Fibroblast of lung (primary cell): ENCODE measurements at regions not wholly inside any gene's neighbourhood (a gene's known extent, or its start where the extent isn't known, plus 50 kb on each side); places are given as distances from the start of the nearest gene placed in this dataset.

ENCODE experiments used
- DNase-seq, 2 donors: peaks; one replicate each; pipeline versions ENCODE4 v3.0.0 to v3.0.0-alpha.2; 2010; ENCODE audit warnings: low read depth in 2 of 2
- H2AFZ ChIP-seq: 2 replicates; pipeline ENCODE4 v1.5.1; 2012; ENCODE audit warnings: low read length, control low read depth, inconsistent platforms
- H3K27ac ChIP-seq: 2 replicates; pipeline ENCODE4 v1.5.1; 2011; ENCODE audit warnings: low read length, control low read depth; ENCODE audit not compliant: insufficient read depth
- H3K27me3 ChIP-seq: 2 replicates; pipeline ENCODE4 v1.5.1; 2011; ENCODE audit warnings: mild to moderate bottlenecking, low read length; ENCODE audit not compliant: control insufficient read depth, insufficient read depth
- H3K36me3 ChIP-seq: 2 replicates; pipeline ENCODE4 v1.5.1; 2011; ENCODE audit warnings: low read length; ENCODE audit not compliant: control insufficient read depth, insufficient read depth
- H3K4me1 ChIP-seq: 2 replicates; pipeline ENCODE4 v1.5.1; 2011; ENCODE audit warnings: low read length; ENCODE audit not compliant: control insufficient read depth, insufficient read depth; ENCODE audit errors: extremely low read depth
- H3K4me2 ChIP-seq: 2 replicates; pipeline ENCODE4 v1.5.1; 2011; ENCODE audit warnings: low read length, control low read depth; ENCODE audit not compliant: insufficient read depth; ENCODE audit errors: extremely low read depth
- H3K4me3 ChIP-seq, 4 experiments: fragments of 200-600 bp in 1 of 4; sonication (generic) in 1 of 4; replicated peaks in 1 of 4; 2 replicates each; pipeline ENCODE4 v1.5.1; 2011 to 2016; ENCODE audit warnings: low read length in 4 of 4, low read depth in 3 of 4, mild to moderate bottlenecking in 3 of 4, control low read depth in 2 of 4, inconsistent platforms in 1 of 4, mixed read lengths in 1 of 4; ENCODE audit not compliant: insufficient read depth in 1 of 4; ENCODE audit errors: control extremely low read depth in 1 of 4
- H3K79me2 ChIP-seq: 2 replicates; pipeline ENCODE4 v1.5.1; 2012; ENCODE audit warnings: mild to moderate bottlenecking, low read length, inconsistent platforms; ENCODE audit not compliant: control insufficient read depth, insufficient read depth
- H3K9ac ChIP-seq: 2 replicates; pipeline ENCODE4 v1.5.1; 2011; ENCODE audit warnings: mild to moderate bottlenecking, low read length, control low read depth; ENCODE audit not compliant: insufficient read depth
- H3K9me3 ChIP-seq: 2 replicates; pipeline ENCODE4 v1.5.1; 2012; ENCODE audit warnings: low read depth, low read length; ENCODE audit not compliant: control insufficient read depth, insufficient read depth
- H4K20me1 ChIP-seq: 2 replicates; pipeline ENCODE4 v1.5.1; 2011; ENCODE audit warnings: low read length; ENCODE audit not compliant: control insufficient read depth, insufficient read depth; ENCODE audit errors: extremely low read depth
- CTCF ChIP-seq, 2 donors: IDR thresholded peaks in 1 of 2; conservative IDR thresholded peaks in 1 of 2; 1 replicate in 1 of 2; 2 replicates in 1 of 2; pipeline ENCODE4 v1.5.1; 2011 to 2012; ENCODE audit warnings: low read length in 2 of 2, control low read depth in 1 of 2, inconsistent platforms in 1 of 2, low read depth in 1 of 2, mild to moderate bottlenecking in 1 of 2
- EZH2 ChIP-seq: IDR thresholded peaks from 2 replicates; pipeline ENCODE4 v1.5.1; 2012; ENCODE audit warnings: low read length, control low read depth, mild to moderate bottlenecking; ENCODE audit errors: missing control alignments

GRCh38 chr9:87062746-87063145 is 115.4 kb upstream of the GAS1 start:
- Histone ChIP-seq H2AFZ (no peak overlapping the region), H3K4me1 (no peaks in the 10 kb centered on the region), H3K79me2 (no peaks in the 10 kb centered on the region), H3K4me3 (no peak overlapping the region), H3K9me3 (no peaks in the 10 kb centered on the region), H3K27me3 (no peaks in the 10 kb centered on the region), H3K36me3 (no peaks in the 10 kb centered on the region), H3K9ac (no peak overlapping the region), H3K4me2 (no peak overlapping the region), H4K20me1 (no peaks in the 10 kb centered on the region), H3K27ac (no peak overlapping the region)
- DNase-seq = no peak
- TF ChIP-seq CTCF (conservative IDR thresholded peaks at IDR 0.05 in 1 of 2, IDR thresholded peaks at IDR 0.05 in 1 of 2; ENCODE audit: low read depth in 1 of 2, low read length in 2 of 2) = no peak
- TF ChIP-seq EZH2 = no peak

GRCh38 chr9:87063246-87063645 is 115.9 kb upstream of the GAS1 start:
- Histone ChIP-seq H3K9ac (no peak overlapping the region), H3K79me2 (no peaks in the 10 kb centered on the region), H3K4me3 (no peak overlapping the region), H3K36me3 (no peaks in the 10 kb centered on the region), H3K9me3 (no peaks in the 10 kb centered on the region), H3K27ac (no peak overlapping the region), H2AFZ (no peak overlapping the region), H3K27me3 (no peaks in the 10 kb centered on the region), H3K4me1 (no peaks in the 10 kb centered on the region), H4K20me1 (no peaks in the 10 kb centered on the region), H3K4me2 (no peak overlapping the region)
- no peak for TF ChIP-seq CTCF (conservative IDR thresholded peaks at IDR 0.05 in 1 of 2, IDR thresholded peaks at IDR 0.05 in 1 of 2; ENCODE audit: low read depth in 1 of 2, low read length in 2 of 2)
- no peak for TF ChIP-seq EZH2
- peak in 1 of 2 donors; percentile 19 for DNase-seq

- Histone ChIP-seq H3K9me3 (no peaks in the 10 kb centered on the region), H3K36me3 (no peaks in the 10 kb centered on the region), H3K27ac (no peak overlapping the region), H2AFZ (no peak overlapping the region), H4K20me1 (no peaks in the 10 kb centered on the region), H3K4me3 (no peak overlapping the region), H3K9ac (no peak overlapping the region), H3K27me3 (no peaks in the 10 kb centered on the region), H3K4me1 (no peaks in the 10 kb centered on the region), H3K79me2 (no peaks in the 10 kb centered on the region), H3K4me2 (no peak overlapping the region)
- peak; percentile 60 to 63 for DNase-seq
- TF ChIP-seq EZH2 = no peak
- no peak for TF ChIP-seq CTCF (conservative IDR thresholded peaks at IDR 0.05 in 1 of 2, IDR thresholded peaks at IDR 0.05 in 1 of 2; ENCODE audit: low read depth in 1 of 2, low read length in 2 of 2)
Measured at GRCh38 chr9:87063871-87064270, 116.6 kb upstream of the GAS1 start.
